K562 (cell line): ENCODE measurements at regions not wholly inside any gene's neighbourhood (a gene's known extent, or its start where the extent isn't known, plus 50 kb on each side); places are given as distances from the start of the nearest gene placed in this dataset.

ENCODE experiments used
- ATF1 ChIP-seq, 2 experiments: fragments of 450-650 bp in 1 of 2; IDR thresholded peaks; 2 replicates each; pipeline ENCODE4 v1.6.1; 2016; ENCODE audit warnings: missing compliant biosample characterization in 1 of 2, missing genetic modification characterization in 1 of 2
- CBFA2T2 ChIP-seq: fragments of 450-650 bp; conservative IDR thresholded peaks from 2 replicates; pipeline ENCODE4 v1.6.1; 2017; ENCODE audit warnings: mild to moderate bottlenecking
- CBFA2T3 ChIP-seq: fragments of 450-650 bp; IDR thresholded peaks from 2 replicates; pipeline ENCODE4 v1.6.1; 2017
- CREM ChIP-seq: IDR thresholded peaks from 2 replicates; pipeline ENCODE4 v1.6.1; 2014; ENCODE audit warnings: antibody characterized with exemption, low read depth
- E2F1 ChIP-seq: sonication (generic); formaldehyde crosslinking; IDR thresholded peaks from 2 replicates; pipeline ENCODE4 v1.8.1; 2023; ENCODE audit warnings: mild to moderate bottlenecking, missing genetic modification reagents, moderate library complexity
- EP300 ChIP-seq: IDR thresholded peaks from 2 replicates; pipeline ENCODE4 v1.6.1; 2012; ENCODE audit warnings: low read length, improper control_type of control experiment
- FOXP4 ChIP-seq: sonication (generic); formaldehyde crosslinking; IDR thresholded peaks from 2 replicates; pipeline ENCODE4 v1.8.0; 2022; ENCODE audit warnings: mild to moderate bottlenecking, missing genetic modification reagents, borderline replicate concordance
- HDGF ChIP-seq: fragments of 450-650 bp; IDR thresholded peaks from 2 replicates; pipeline ENCODE4 v1.6.1; 2016
- KAT2B ChIP-seq: IDR thresholded peaks from one replicate; pipeline ENCODE4 v1.6.1; 2012; ENCODE audit warnings: low read depth, mild to moderate bottlenecking, control low read depth, inconsistent platforms, low read length, moderate library complexity
- MBD1 ChIP-seq: fragments of 250-450 bp; sonication (Bioruptor Pico); IDR thresholded peaks from 2 replicates; pipeline ENCODE4 v1.8.0; 2022; ENCODE audit warnings: inconsistent platforms
- NFATC3 ChIP-seq: fragments of 450-650 bp; IDR thresholded peaks from 2 replicates; pipeline ENCODE4 v1.6.1; 2017; ENCODE audit warnings: mild to moderate bottlenecking
- PHB ChIP-seq: fragments of 250-450 bp; sonication (Bioruptor Pico); IDR thresholded peaks from 2 replicates; pipeline ENCODE4 v1.5.0; 2021
- PHTF2 ChIP-seq: fragments of 250-450 bp; sonication (Bioruptor Pico); IDR thresholded peaks from 2 replicates; pipeline ENCODE4 v1.5.0; 2021; ENCODE audit warnings: mild to moderate bottlenecking
- RBM17 ChIP-seq: fragments of 200-400 bp; formaldehyde crosslinking; IDR thresholded peaks from 2 replicates; pipeline ENCODE4 v1.6.1; 2017; ENCODE audit warnings: low read depth, mild to moderate bottlenecking, low read length, borderline replicate concordance
- RHOXF2B ChIP-seq: fragments of 250-450 bp; sonication (Bioruptor Pico); conservative IDR thresholded peaks from 2 replicates; pipeline ENCODE4 v1.5.1; 2021
- SAFB ChIP-seq: fragments of 200-400 bp; formaldehyde crosslinking; IDR thresholded peaks from 2 replicates; pipeline ENCODE4 v1.6.1; 2017; ENCODE audit warnings: low read depth, low read length, borderline replicate concordance
- SLC30A9 ChIP-seq: fragments of 250-450 bp; sonication (Bioruptor Pico); IDR thresholded peaks from 2 replicates; pipeline ENCODE4 v1.8.0; 2022; ENCODE audit warnings: mild to moderate bottlenecking, moderate library complexity
- SUPT5H ChIP-seq: fragments of 450-650 bp; IDR thresholded peaks from 2 replicates; pipeline ENCODE4 v1.6.1; 2016
- TARDBP ChIP-seq: fragments of 450-650 bp; IDR thresholded peaks from 2 replicates; pipeline ENCODE4 v1.6.1; 2016
- WHSC1 ChIP-seq: IDR thresholded peaks from one replicate; pipeline ENCODE4 v1.6.1; 2012; ENCODE audit warnings: low read length, control low read depth, inconsistent platforms
- ZBTB9 ChIP-seq: fragments of 450-650 bp; formaldehyde crosslinking; IDR thresholded peaks from 2 replicates; pipeline ENCODE4 v1.4.0; 2020; ENCODE audit warnings: mild to moderate bottlenecking, moderate library complexity
- ZFPM2 ChIP-seq: fragments of 250-450 bp; sonication (Bioruptor Pico); IDR thresholded peaks from 2 replicates; pipeline ENCODE4 v1.5.1; 2022; ENCODE audit warnings: mild to moderate bottlenecking
- ZNF146 ChIP-seq: IDR thresholded peaks from one replicate; pipeline ENCODE4 v1.6.1; 2018; ENCODE audit warnings: missing compliant biosample characterization; ENCODE audit not compliant: unreplicated experiment
- ZNF316 ChIP-seq: fragments of 450-650 bp; IDR thresholded peaks from 2 replicates; pipeline ENCODE4 v1.6.1; 2016
- ZNF586 ChIP-seq: fragments of 450-650 bp; formaldehyde crosslinking; conservative IDR thresholded peaks from 2 replicates; pipeline ENCODE4 v1.4.0; 2020; ENCODE audit warnings: mild to moderate bottlenecking, moderate library complexity
- ZSCAN32 ChIP-seq: fragments of 450-650 bp; formaldehyde crosslinking; IDR thresholded peaks from 2 replicates; pipeline ENCODE4 v1.4.0; 2020; ENCODE audit warnings: mild to moderate bottlenecking, moderate library complexity
- TF ChIP-seq, protein P1 (sequence below): sonication (generic); formaldehyde crosslinking; IDR thresholded peaks from 2 replicates; pipeline ENCODE4 v1.9.0; 2022; ENCODE audit warnings: mild to moderate bottlenecking, missing genetic modification reagents

DNA sequence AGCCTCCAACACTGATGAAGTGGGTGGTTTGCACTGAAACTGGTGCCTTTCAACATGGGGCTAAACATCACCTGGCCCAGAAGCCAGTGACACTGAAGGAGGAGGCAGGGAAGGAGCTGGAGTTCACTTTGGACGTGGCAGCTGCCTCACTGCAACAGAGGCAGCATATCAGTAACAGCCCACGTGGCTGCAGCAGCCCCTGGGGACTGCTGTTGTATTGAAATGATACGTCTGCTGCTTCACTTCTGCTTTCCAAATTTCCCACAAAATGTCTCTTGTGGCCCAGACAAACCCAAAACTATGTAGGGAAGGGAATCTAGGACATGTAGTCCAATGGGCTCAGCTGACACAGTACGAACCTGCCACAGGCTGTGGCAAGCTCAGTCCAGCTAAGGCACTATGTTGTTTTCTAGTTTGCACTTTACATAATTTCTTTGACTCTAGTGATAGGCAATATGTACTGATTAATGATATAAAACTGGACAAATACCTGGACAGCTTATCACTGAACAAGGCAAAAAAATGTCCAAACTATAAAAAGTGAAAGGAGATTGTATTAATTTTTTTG is 84.7 kb upstream of the RAPGEF2 start (continued):
- TF ChIP-seq ZSCAN32 (no peak), RHOXF2B (no peak), NFATC3 (no peak), SAFB (no peak), FOXP4 (CRISPR knock-in tag) (no peak), PHTF2 (CRISPR knock-in tag) (no peak), ZBTB9 (CRISPR knock-in tag) (no peak), ZNF146 (CRISPR knock-in tag) (no peak), CBFA2T3 (peak; percentile 24; the same call in 1 of the 2 replicates), ATF1 (CRISPR knock-in tag; IDR thresholded peaks at IDR 0.05) (no peak), ATF1 (tag; IDR thresholded peaks at IDR 0.05) (no peak), WHSC1 (no peak), E2F1 (CRISPR knock-in tag) (no peak), CBFA2T2 (no peak; the same call in 1 of the 2 replicates), SLC30A9 (CRISPR knock-in tag) (no peak), TARDBP (no peak), ZNF316 (no peak), HDGF (no peak), PHB (CRISPR knock-in tag) (no peak), CREM (no peak), ZFPM2 (CRISPR knock-in tag) (no peak), ZNF586 (no peak), MBD1 (no peak), SUPT5H (no peak), KAT2B (no peak), EP300 (no peak), RBM17 (no peak)
- TF ChIP-seq, protein P1, sequence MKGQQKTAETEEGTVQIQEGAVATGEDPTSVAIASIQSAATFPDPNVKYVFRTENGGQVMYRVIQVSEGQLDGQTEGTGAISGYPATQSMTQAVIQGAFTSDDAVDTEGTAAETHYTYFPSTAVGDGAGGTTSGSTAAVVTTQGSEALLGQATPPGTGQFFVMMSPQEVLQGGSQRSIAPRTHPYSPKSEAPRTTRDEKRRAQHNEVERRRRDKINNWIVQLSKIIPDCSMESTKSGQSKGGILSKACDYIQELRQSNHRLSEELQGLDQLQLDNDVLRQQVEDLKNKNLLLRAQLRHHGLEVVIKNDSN (CRISPR knock-in tag), result peak; percentile 69
